HEK293T (cell line): ENCODE measurements at regions not wholly inside any gene's neighbourhood (a gene's known extent, or its start where the extent isn't known, plus 50 kb on each side); places are given as distances from the start of the nearest gene placed in this dataset.
"Not testable (repeated sequence)": the region's sequence is repeated elsewhere in the genome, so short reads cannot be mapped to it uniquely, and the experiment has no call there.

ENCODE experiments used
- ARNT ChIP-seq: fragments of 450-650 bp; IDR thresholded peaks from 2 replicates; pipeline ENCODE4 v1.6.1; 2017; ENCODE audit warnings: mild to moderate bottlenecking
- BHLHE40 ChIP-seq: fragments of 450-650 bp; IDR thresholded peaks from 2 replicates; pipeline ENCODE4 v1.6.1; 2016; ENCODE audit warnings: mild to moderate bottlenecking, moderate library complexity, borderline replicate concordance
- CTBP1 ChIP-seq: fragments of 450-650 bp; IDR thresholded peaks from 2 replicates; pipeline ENCODE4 v1.6.1; 2016; ENCODE audit warnings: borderline replicate concordance
- ELF4 ChIP-seq: fragments of 450-650 bp; IDR thresholded peaks from 2 replicates; pipeline ENCODE4 v1.6.1; 2017; ENCODE audit warnings: antibody characterized with exemption
- FOXK2 ChIP-seq: fragments of 450-650 bp; IDR thresholded peaks from 2 replicates; pipeline ENCODE4 v1.6.1; 2016; ENCODE audit warnings: mild to moderate bottlenecking
- FOXM1 ChIP-seq: fragments of 450-650 bp; IDR thresholded peaks from 2 replicates; pipeline ENCODE4 v1.6.1; 2017; ENCODE audit warnings: mild to moderate bottlenecking, borderline replicate concordance
- HDGF ChIP-seq: fragments of 450-650 bp; IDR thresholded peaks from 2 replicates; pipeline ENCODE4 v1.6.1; 2017; ENCODE audit warnings: antibody characterized with exemption, borderline replicate concordance
- SP1 ChIP-seq: fragments of 450-650 bp; IDR thresholded peaks from 2 replicates; pipeline ENCODE4 v1.6.1; 2017
- SUZ12 ChIP-seq: fragments of 450-650 bp; IDR thresholded peaks from 2 replicates; pipeline ENCODE4 v1.6.1; 2016; ENCODE audit warnings: mild to moderate bottlenecking
- TARDBP ChIP-seq: fragments of 450-650 bp; IDR thresholded peaks from 2 replicates; pipeline ENCODE4 v1.6.1; 2016

GRCh38 chr5:124499818-124500217 lies 246.6 kb downstream of the ZNF608 start:
- not testable (repeated sequence) for TF ChIP-seq FOXM1, CTBP1, SUZ12, ELF4, SP1, BHLHE40, ARNT, HDGF, FOXK2, TARDBP
